GM12878 (cell line): ENCODE measurements at regions not wholly inside any gene's neighbourhood (a gene's known extent, or its start where the extent isn't known, plus 50 kb on each side); places are given as distances from the start of the nearest gene placed in this dataset.
"Not testable (repeated sequence)": the region's sequence is repeated elsewhere in the genome, so short reads cannot be mapped to it uniquely, and the experiment has no call there.

Experiments
- ATAC-seq: fragments of 200-7000 bp; cut with Tn5 transposase; 3 replicates; pipeline ENCODE4 v1.9.1; 2020; ENCODE audit warnings: mild to moderate bottlenecking, moderate library complexity
- BruUV-seq: library from RNA; stranded (reverse); fragments of 400-500 nt; replicated peaks from 2 replicates; lab custom pipeline; 2021; lab: Mats Ljungman, UMichigan
- CTCF ChIA-PET: fragments of 300-600 bp; sonication (Branson Sonifier 250); formaldehyde crosslinking; extraction: SDS; loops from one replicate; lab custom pipeline; 2021; ENCODE audit warnings: inconsistent platforms; lab: Yijun Ruan, JAX
- POLR2A ChIA-PET: fragments of 350-600 bp; formaldehyde crosslinking; extraction: SDS; loops from one replicate; lab custom pipeline; 2021; ENCODE audit warnings: inconsistent platforms; lab: Charles Lee
- RAD21 ChIA-PET: fragments of 300-600 bp; sonication (Branson Sonifier 250); formaldehyde crosslinking; loops from one replicate; lab custom pipeline; 2023; ENCODE audit warnings: antibody characterized with exemption; ENCODE audit not compliant: unreplicated experiment; lab: Charles Lee
- SMC1A ChIA-PET: fragments of 300-600 bp; sonication (Branson Sonifier 250); formaldehyde crosslinking; loops from one replicate; lab custom pipeline; 2023; ENCODE audit not compliant: unreplicated experiment, uncharacterized antibody; lab: Charles Lee
- DNase-seq: peaks from one replicate; pipeline ENCODE4 v3.0.0-alpha.2; 2011; ENCODE audit warnings: low read depth, low spot score
- FAIRE-seq: peaks from 3 replicates; lab custom pipeline; 2011; peaks lifted over from hg19 to GRCh38; lab: Jason Lieb, UNC
- H2AFZ ChIP-seq: 2 replicates; pipeline ENCODE4 v1.6.0; 2011; ENCODE audit warnings: low read depth, low read length, control low read depth; ENCODE audit not compliant: control insufficient read depth
- H3K27ac ChIP-seq: 2 replicates; pipeline ENCODE4 v1.5.1; 2011; ENCODE audit warnings: control low read depth; ENCODE audit not compliant: control insufficient read depth, insufficient read depth
- H3K27me3 ChIP-seq, 2 experiments: replicated peaks in 1 of 2; 2 replicates each; pipeline versions ENCODE4 v1.6.0 to v1.6.1; 2011; ENCODE audit warnings: low read length in 1 of 2; ENCODE audit not compliant: control insufficient read depth in 2 of 2, insufficient read depth in 2 of 2
- H3K36me3 ChIP-seq, 2 experiments: 2 replicates each; pipeline ENCODE4 v1.5.1; 2011; ENCODE audit warnings: low read length in 1 of 2; ENCODE audit not compliant: control insufficient read depth in 2 of 2, insufficient read depth in 2 of 2
- H3K4me1 ChIP-seq: 2 replicates; pipeline ENCODE4 v1.6.1; 2011; ENCODE audit warnings: mild to moderate bottlenecking, low read length, moderate library complexity, mixed read lengths; ENCODE audit not compliant: control insufficient read depth, insufficient read depth
- H3K4me2 ChIP-seq: 2 replicates; pipeline ENCODE4 v1.6.0; 2011; ENCODE audit warnings: control low read depth; ENCODE audit not compliant: control insufficient read depth, insufficient read depth
- H3K4me3 ChIP-seq: fragments of 200-600 bp; sonication (generic); 2 replicates; pipeline ENCODE4 v1.5.1; 2016
- H3K79me2 ChIP-seq: 2 replicates; pipeline ENCODE4 v1.6.0; 2011; ENCODE audit warnings: low read length; ENCODE audit not compliant: control insufficient read depth, insufficient read depth
- H3K9ac ChIP-seq: 2 replicates; pipeline ENCODE4 v1.8.0; 2011; ENCODE audit warnings: low read length, control low read depth, mixed read lengths; ENCODE audit not compliant: control insufficient read depth, insufficient read depth
- H3K9me3 ChIP-seq: replicated peaks from 3 replicates; pipeline ENCODE4 v1.5.1; 2011; ENCODE audit warnings: mild to moderate bottlenecking, low read length; ENCODE audit not compliant: control insufficient read depth, insufficient read depth
- H4K20me1 ChIP-seq: 2 replicates; pipeline ENCODE4 v1.6.0; 2011; ENCODE audit not compliant: control insufficient read depth, insufficient read depth
- BACH1 ChIP-seq: fragments of 450-650 bp; IDR thresholded peaks from 2 replicates; pipeline ENCODE4 v1.6.1; 2017; ENCODE audit warnings: mild to moderate bottlenecking, borderline replicate concordance
- CREB1 ChIP-seq: IDR thresholded peaks from 2 replicates; pipeline ENCODE4 v1.6.1; 2012; ENCODE audit warnings: low read depth, mild to moderate bottlenecking, inconsistent platforms
- EGR1 ChIP-seq, 2 experiments: IDR thresholded peaks; 1 replicate in 1 of 2; 2 replicates in 1 of 2; pipeline ENCODE4 v1.6.1; 2011 to 2012; ENCODE audit warnings: low read depth in 2 of 2, low read length in 2 of 2, borderline replicate concordance in 1 of 2, mild to moderate bottlenecking in 1 of 2, moderate library complexity in 1 of 2
- FOXM1 ChIP-seq: IDR thresholded peaks from 2 replicates; pipeline ENCODE4 v1.6.1; 2012; ENCODE audit warnings: low read depth, mild to moderate bottlenecking, inconsistent platforms, low read length, moderate library complexity
- MTA2 ChIP-seq: fragments of 450-650 bp; IDR thresholded peaks from 2 replicates; pipeline ENCODE4 v1.6.1; 2016; ENCODE audit warnings: low read depth, mild to moderate bottlenecking, moderate library complexity
- MYC ChIP-seq: IDR thresholded peaks from 2 replicates; pipeline ENCODE4 v1.6.1; 2011; ENCODE audit warnings: mild to moderate bottlenecking, low read length, moderate library complexity, inconsistent platforms; ENCODE audit not compliant: insufficient read depth, insufficient replicate concordance, insufficient read length, severe bottlenecking
- POLR2AphosphoS5 ChIP-seq: IDR thresholded peaks from 2 replicates; pipeline ENCODE4 v1.6.1; 2011; ENCODE audit warnings: mild to moderate bottlenecking, low read length, inconsistent platforms
- RCOR1 ChIP-seq: conservative IDR thresholded peaks from 2 replicates; pipeline ENCODE4 v1.6.1; 2012; ENCODE audit warnings: low read depth, low read length, improper control_type of control experiment
- RELB ChIP-seq: fragments of 450-650 bp; IDR thresholded peaks from 2 replicates; pipeline ENCODE4 v1.6.1; 2017; ENCODE audit warnings: low read depth, mild to moderate bottlenecking, moderate library complexity
- ZNF217 ChIP-seq: fragments of 450-650 bp; IDR thresholded peaks from 2 replicates; pipeline ENCODE4 v1.6.1; 2017; ENCODE audit warnings: antibody characterized with exemption, mild to moderate bottlenecking
- WGBS: methylation state at CpG from one replicate; pipeline ENCODE4 v1.1.6; 2016; ENCODE audit warnings: low lambda C conversion rate; ENCODE audit not compliant: insufficient replicate concordance, insufficient coverage; ENCODE audit errors: missing lambda C conversion rate; 5-methylcytosine and 5-hydroxymethylcytosine counted together
- in situ Hi-C: fragments of 300-500 bp; cut with MboI; formaldehyde crosslinking; loops from 9 replicates; pipeline ENCODE4 v1.14.3; 2018; ENCODE audit warnings: mixed read lengths
- intact Hi-C: fragments of 100-400 bp; cut with micrococcal nuclease; formaldehyde crosslinking; loops from one replicate; pipeline ENCODE4 v1.14.2; 2022; ENCODE audit not compliant: unreplicated experiment
- TF ChIP-seq, protein P1 (sequence below): fragments of 450-650 bp; IDR thresholded peaks from 2 replicates; pipeline ENCODE4 v1.6.1; 2017; ENCODE audit warnings: mild to moderate bottlenecking, moderate library complexity

GRCh38 chr1:101450691-101451090 is 213.9 kb downstream of the S1PR1 start:
- H3K27ac ChIP-seq, BruUV-seq, H3K9ac ChIP-seq, POLR2A ChIA-PET, H4K20me1 ChIP-seq, H2AFZ ChIP-seq, H3K36me3 ChIP-seq, H3K79me2 ChIP-seq, H3K27me3 ChIP-seq, intact Hi-C loops, H3K4me3 ChIP-seq, in situ Hi-C loops, FAIRE-seq, RAD21 ChIA-PET, DNase-seq, H3K4me2 ChIP-seq, ATAC-seq: not testable (repeated sequence)
- WGBS, result 98% methylated on average over 5 of the region's 5 CpGs
- CTCF ChIA-PET, result interaction anchor here (4.7 kb wide), 1 partner anchor 11 kb away, joined by 31 read pairs; no protein-coding TSS in a partner anchor
- SMC1A ChIA-PET, result interaction anchor here (1.8 kb wide), 1 partner anchor 14 kb away, joined by 6 read pairs; no protein-coding TSS in a partner anchor
- peaks cover 44% of the 10 kb centered on the region for H3K4me1 ChIP-seq
- peaks cover 12% of the 10 kb centered on the region; the same call in 2 of the 3 replicates for H3K9me3 ChIP-seq

- no peak overlapping the region for H3K4me3 ChIP-seq
- H3K4me1 ChIP-seq, result peaks cover 44% of the 10 kb centered on the region
- WGBS, result 18% methylated on average over 6 of the region's 6 CpGs
- H3K27me3 ChIP-seq, result no peaks in the 10 kb centered on the region
- in situ Hi-C loops (no loop called here), intact Hi-C loops (no loop called here)
- H3K9me3 ChIP-seq, result peaks cover 12% of the 10 kb centered on the region; the same call in 2 of the 3 replicates
- FAIRE-seq, result no peak
- H3K27ac ChIP-seq, result peak overlapping the region; percentile 77
- POLR2A ChIA-PET, result no interaction called here
- H3K9ac ChIP-seq, result no peak overlapping the region; the same call in 1 of the 2 replicates
- DNase-seq, result no peak
- CTCF ChIA-PET, result interaction anchor here (1.1 to 4.7 kb wide), 4 partner anchors 12 to 162 kb away, joined by 3 to 31 read pairs (median 5); no protein-coding TSS in a partner anchor
- H3K4me2 ChIP-seq, result no peak overlapping the region
- H3K79me2 ChIP-seq, result no peaks in the 10 kb centered on the region
- RAD21 ChIA-PET, result interaction anchor here (1.1 kb wide), 1 partner anchor 42 kb away, joined by 3 read pairs; no protein-coding TSS in a partner anchor
- H2AFZ ChIP-seq, result peak overlapping the region; percentile 25; the same call in 1 of the 2 replicates
- no TSS peak for BruUV-seq
- no peaks in the 10 kb centered on the region for H3K36me3 ChIP-seq
- peak; percentile 78 for ATAC-seq
- no peaks in the 10 kb centered on the region for H4K20me1 ChIP-seq
- SMC1A ChIA-PET, result interaction anchor here (0.7 to 4.4 kb wide), 5 partner anchors 8 to 40 kb away, joined by 3 to 22 read pairs (median 3); no protein-coding TSS in a partner anchor
- TF ChIP-seq ZNF217 (no peak), CREB1 (no peak), MTA2 (no peak), EGR1 (IDR thresholded peaks at IDR 0.05; ENCODE audit: borderline replicate concordance in 1 of 2, low read depth in 2 of 2, low read length in 2 of 2) (no peak), RELB (no peak), BACH1 (no peak), MYC (no peak), RCOR1 (no peak), POLR2AphosphoS5 (no peak), FOXM1 (peak; percentile 50; the same call in 1 of the 2 replicates)
- TF ChIP-seq, protein P1, sequence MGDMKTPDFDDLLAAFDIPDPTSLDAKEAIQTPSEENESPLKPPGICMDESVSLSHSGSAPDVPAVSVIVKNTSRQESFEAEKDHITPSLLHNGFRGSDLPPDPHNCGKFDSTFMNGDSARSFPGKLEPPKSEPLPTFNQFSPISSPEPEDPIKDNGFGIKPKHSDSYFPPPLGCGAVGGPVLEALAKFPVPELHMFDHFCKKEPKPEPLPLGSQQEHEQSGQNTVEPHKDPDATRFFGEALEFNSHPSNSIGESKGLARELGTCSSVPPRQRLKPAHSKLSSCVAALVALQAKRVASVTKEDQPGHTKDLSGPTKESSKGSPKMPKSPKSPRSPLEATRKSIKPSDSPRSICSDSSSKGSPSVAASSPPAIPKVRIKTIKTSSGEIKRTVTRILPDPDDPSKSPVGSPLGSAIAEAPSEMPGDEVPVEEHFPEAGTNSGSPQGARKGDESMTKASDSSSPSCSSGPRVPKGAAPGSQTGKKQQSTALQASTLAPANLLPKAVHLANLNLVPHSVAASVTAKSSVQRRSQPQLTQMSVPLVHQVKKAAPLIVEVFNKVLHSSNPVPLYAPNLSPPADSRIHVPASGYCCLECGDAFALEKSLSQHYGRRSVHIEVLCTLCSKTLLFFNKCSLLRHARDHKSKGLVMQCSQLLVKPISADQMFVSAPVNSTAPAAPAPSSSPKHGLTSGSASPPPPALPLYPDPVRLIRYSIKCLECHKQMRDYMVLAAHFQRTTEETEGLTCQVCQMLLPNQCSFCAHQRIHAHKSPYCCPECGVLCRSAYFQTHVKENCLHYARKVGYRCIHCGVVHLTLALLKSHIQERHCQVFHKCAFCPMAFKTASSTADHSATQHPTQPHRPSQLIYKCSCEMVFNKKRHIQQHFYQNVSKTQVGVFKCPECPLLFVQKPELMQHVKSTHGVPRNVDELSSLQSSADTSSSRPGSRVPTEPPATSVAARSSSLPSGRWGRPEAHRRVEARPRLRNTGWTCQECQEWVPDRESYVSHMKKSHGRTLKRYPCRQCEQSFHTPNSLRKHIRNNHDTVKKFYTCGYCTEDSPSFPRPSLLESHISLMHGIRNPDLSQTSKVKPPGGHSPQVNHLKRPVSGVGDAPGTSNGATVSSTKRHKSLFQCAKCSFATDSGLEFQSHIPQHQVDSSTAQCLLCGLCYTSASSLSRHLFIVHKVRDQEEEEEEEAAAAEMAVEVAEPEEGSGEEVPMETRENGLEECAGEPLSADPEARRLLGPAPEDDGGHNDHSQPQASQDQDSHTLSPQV, result peak; percentile 98
Observed at GRCh38 chr1:101451888-101452287, 215.1 kb downstream of the S1PR1 start.
